ENCODE measurements at regions not wholly inside any gene's neighbourhood (a gene's known extent, or its start where the extent isn't known, plus 50 kb on each side); places are given as distances from the start of the nearest gene placed in this dataset.

DNA sequence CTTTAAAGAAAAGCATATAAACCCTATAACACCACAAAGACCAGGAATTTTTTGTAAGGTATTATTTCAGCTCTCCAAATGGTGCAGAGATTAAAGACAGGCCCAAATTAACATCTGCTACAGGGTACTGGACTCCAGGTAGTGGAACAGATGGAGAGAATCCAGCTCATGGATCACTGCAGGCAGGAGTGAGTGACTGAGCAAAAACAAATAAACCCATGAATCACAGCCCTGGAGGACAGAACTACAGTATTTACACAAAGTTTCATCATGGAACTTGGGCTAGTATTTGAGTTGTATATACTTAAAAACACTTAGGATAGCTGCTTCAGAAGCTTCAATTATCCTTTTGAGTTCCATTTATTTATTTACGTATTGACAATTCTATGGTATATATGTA lies 132.8 kb upstream of the SPRY2 start:
- no peaks in the 10 kb centered on the region for H3K27me3 ChIP-seq (ENCODE audit: control insufficient read depth, insufficient read depth, low read length)
- H3K36me3 ChIP-seq (replicated peaks; ENCODE audit: control insufficient read depth, insufficient read depth, low read length) = no peaks in the 10 kb centered on the region
- DNase-seq = no peak
- H3K4me3 ChIP-seq (ENCODE audit: insufficient read depth, low read depth, low read length) = no peak overlapping the region

DNA sequence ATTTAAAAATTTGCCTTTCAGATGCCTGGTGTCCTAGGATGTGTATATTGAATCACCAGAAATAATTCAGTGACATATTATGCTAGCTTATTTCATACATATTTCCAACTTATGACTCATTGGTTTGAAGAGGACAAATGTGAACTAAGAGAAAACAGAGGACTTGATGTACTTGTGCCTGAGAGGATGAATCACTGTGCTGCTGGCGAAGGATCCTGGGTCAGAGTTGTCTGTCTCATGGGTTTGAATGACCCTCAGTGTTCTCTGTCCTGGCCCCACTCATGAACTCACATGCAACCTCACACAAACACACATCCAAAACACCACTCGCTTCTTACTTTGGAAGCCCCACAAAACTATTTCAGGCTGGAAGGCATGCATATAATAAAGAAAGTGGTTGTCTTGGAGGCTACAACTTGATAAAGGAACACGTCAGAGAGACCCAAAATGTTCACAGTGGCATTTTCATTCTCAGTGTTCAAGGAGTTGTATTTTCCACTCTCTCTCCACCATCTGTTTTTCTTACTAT lies 129.0 kb upstream of the SPRY2 start:
- DNase-seq = no peak
- Histone ChIP-seq H3K4me3 (ENCODE audit: insufficient read depth, low read depth, low read length) (no peak overlapping the region), H3K27me3 (ENCODE audit: control insufficient read depth, insufficient read depth, low read length) (no peaks in the 10 kb centered on the region), H3K36me3 (replicated peaks; ENCODE audit: control insufficient read depth, insufficient read depth, low read length) (no peaks in the 10 kb centered on the region)

GRCh38 chr13:80469105-80469852 lies 128.4 kb upstream of the SPRY2 start:
- Histone ChIP-seq H3K4me3 (ENCODE audit: insufficient read depth, low read depth, low read length) (no peak overlapping the region), H3K36me3 (replicated peaks; ENCODE audit: control insufficient read depth, insufficient read depth, low read length) (no peaks in the 10 kb centered on the region), H3K27me3 (ENCODE audit: control insufficient read depth, insufficient read depth, low read length) (no peaks in the 10 kb centered on the region)
- no peak for DNase-seq

DNA sequence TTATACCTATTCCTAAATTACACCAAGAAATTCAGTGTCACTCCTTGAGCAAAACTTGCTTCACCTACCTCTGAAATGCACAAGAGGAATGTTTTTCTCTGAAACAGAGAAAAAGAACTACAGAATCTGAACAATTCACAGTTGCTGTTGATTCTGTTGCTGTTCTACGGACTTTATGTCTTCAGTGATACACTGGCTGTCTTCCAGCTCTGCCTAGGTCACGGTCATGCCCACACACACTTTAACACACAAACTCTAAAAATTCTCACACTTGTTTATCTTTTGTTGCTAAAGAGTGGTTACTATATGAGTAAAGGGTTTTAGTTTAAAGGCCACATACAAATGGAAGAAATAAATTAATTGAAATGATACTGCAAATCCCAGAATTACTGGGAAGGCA lies 124.4 kb upstream of the SPRY2 start:
- DNase-seq = no peak
- no peak overlapping the region for H3K4me3 ChIP-seq (ENCODE audit: insufficient read depth, low read depth, low read length)
- no peaks in the 10 kb centered on the region for H3K36me3 ChIP-seq (replicated peaks; ENCODE audit: control insufficient read depth, insufficient read depth, low read length)
- H3K27me3 ChIP-seq (ENCODE audit: control insufficient read depth, insufficient read depth, low read length) = no peaks in the 10 kb centered on the region

- H3K27me3 ChIP-seq (ENCODE audit: control insufficient read depth, insufficient read depth, low read length) = no peaks in the 10 kb centered on the region
- no peak overlapping the region for H3K4me3 ChIP-seq (ENCODE audit: insufficient read depth, low read depth, low read length)
- no peaks in the 10 kb centered on the region for H3K36me3 ChIP-seq (replicated peaks; ENCODE audit: control insufficient read depth, insufficient read depth, low read length)
- DNase-seq = no peak
Observed at GRCh38 chr13:80463673-80464352, 122.9 kb upstream of the SPRY2 start.

DNA sequence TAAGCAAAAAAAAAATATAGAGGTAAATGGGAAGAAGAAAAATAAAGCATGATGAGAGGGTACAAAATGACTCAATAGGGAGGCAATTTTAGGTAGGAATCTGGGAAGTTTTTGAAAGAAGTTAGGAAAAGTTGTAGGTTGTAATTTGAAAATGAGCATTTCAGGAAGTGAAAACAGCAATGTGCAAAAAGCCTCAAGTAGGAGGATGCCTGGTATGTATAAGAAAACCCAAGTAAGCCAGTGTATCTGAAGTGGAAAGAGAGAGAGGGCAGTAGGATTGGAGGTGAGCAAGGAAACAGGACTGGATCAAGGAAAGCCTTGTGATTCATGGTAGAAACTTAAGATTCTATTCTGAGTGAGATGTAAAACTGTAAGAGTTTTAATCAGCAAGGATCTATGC lies 121.6 kb upstream of the SPRY2 start:
- Histone ChIP-seq H3K4me3 (ENCODE audit: insufficient read depth, low read depth, low read length) (no peak overlapping the region), H3K27me3 (ENCODE audit: control insufficient read depth, insufficient read depth, low read length) (no peaks in the 10 kb centered on the region), H3K36me3 (replicated peaks; ENCODE audit: control insufficient read depth, insufficient read depth, low read length) (no peaks in the 10 kb centered on the region)
- DNase-seq = no peak

DNA sequence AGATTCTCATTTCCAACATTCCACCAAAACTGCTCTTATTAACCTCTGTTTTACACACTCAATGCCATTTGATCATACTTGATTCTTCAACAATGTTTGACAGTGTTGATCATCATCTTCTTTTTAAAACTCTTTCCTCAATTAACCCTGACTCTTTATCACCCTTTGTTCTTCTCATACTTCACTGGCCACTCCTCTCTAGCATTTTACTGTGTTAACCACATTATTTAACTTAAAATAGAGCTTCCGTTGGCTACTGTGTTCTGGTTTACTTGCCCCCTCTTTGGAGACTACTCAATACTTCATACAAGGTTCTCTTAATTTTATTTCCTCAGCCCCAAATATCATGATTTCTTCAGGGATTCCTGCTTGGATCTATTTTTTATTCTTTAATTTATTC lies 121.1 kb upstream of the SPRY2 start:
- Histone ChIP-seq H3K4me3 (ENCODE audit: insufficient read depth, low read depth, low read length) (no peak overlapping the region), H3K36me3 (replicated peaks; ENCODE audit: control insufficient read depth, insufficient read depth, low read length) (no peaks in the 10 kb centered on the region), H3K27me3 (ENCODE audit: control insufficient read depth, insufficient read depth, low read length) (no peaks in the 10 kb centered on the region)
- no peak for DNase-seq

DNA sequence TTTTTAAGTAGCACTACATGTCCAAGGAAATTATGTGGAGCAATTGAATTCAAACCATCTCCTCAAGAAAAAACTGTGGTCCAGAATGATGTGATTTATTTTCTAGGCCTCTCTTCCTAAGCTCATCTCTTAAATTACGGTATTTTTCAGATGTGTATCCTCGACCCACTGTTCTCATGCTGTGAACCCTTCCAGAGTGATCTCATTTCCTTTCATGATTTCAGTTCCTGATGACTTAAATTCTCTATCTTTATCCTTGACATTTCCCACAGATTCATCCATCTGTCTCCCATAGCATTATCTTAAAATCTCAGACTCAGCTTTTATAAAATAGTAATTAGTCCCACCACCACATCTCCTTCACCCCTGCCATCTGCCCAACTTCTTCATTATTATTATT lies 117.6 kb upstream of the SPRY2 start:
- Histone ChIP-seq H3K36me3 (replicated peaks; ENCODE audit: control insufficient read depth, insufficient read depth, low read length) (no peaks in the 10 kb centered on the region), H3K4me3 (ENCODE audit: insufficient read depth, low read depth, low read length) (no peak overlapping the region), H3K27me3 (ENCODE audit: control insufficient read depth, insufficient read depth, low read length) (no peaks in the 10 kb centered on the region)
- DNase-seq = no peak

- Histone ChIP-seq H3K4me3 (ENCODE audit: insufficient read depth, low read depth, low read length) (no peak overlapping the region), H3K27me3 (ENCODE audit: control insufficient read depth, insufficient read depth, low read length) (no peaks in the 10 kb centered on the region), H3K36me3 (replicated peaks; ENCODE audit: control insufficient read depth, insufficient read depth, low read length) (no peaks in the 10 kb centered on the region)
- DNase-seq = no peak
Observed at GRCh38 chr13:80454245-80454644, 113.3 kb upstream of the SPRY2 start.

DNA sequence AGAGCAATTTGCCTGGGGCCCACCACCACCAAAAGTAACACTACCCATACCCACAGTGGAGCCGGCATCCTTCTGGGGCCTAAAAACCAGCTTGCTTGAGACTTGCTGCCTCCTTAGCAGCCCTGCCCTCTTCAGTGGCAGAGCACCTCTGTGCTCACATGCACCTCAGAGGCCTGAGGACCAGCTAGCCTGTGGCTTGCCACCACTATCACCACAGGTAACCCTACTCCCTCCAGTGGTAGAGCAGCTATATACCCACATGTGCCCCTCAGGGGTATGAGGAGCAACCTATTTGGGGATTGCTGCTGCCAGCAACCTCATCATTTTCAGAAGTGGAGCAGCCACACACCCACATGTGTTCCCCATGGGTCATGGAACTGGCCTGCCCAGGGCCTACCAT lies 111.4 kb upstream of the SPRY2 start:
- Histone ChIP-seq H3K4me3 (ENCODE audit: insufficient read depth, low read depth, low read length) (no peak overlapping the region), H3K27me3 (ENCODE audit: control insufficient read depth, insufficient read depth, low read length) (no peaks in the 10 kb centered on the region), H3K36me3 (replicated peaks; ENCODE audit: control insufficient read depth, insufficient read depth, low read length) (no peaks in the 10 kb centered on the region)
- DNase-seq = no peak

GRCh38 chr13:80451641-80452040 lies 110.7 kb upstream of the SPRY2 start:
- no peaks in the 10 kb centered on the region for H3K27me3 ChIP-seq (ENCODE audit: control insufficient read depth, insufficient read depth, low read length)
- DNase-seq = no peak
- H3K36me3 ChIP-seq (replicated peaks; ENCODE audit: control insufficient read depth, insufficient read depth, low read length) = no peaks in the 10 kb centered on the region
- H3K4me3 ChIP-seq (ENCODE audit: insufficient read depth, low read depth, low read length) = no peak overlapping the region

DNA sequence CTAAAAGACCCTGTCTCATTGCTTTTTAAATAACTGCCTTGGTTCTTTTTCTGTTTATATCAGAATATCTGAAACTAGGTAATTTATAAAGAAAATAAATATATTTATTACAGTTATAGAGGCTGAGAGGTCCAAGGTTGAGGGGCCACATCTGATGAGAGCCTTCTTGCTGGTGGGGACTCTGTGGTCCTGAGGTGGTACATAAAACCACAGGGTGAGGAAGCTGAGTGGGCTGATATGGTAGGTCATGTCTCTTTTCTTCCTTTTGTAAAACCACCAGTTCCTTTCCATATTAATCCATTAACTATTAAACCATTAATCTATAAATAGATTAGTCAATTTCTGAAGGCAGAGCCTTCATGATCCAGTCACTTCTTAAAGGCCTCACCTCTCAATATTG lies 109.5 kb upstream of the SPRY2 start:
- DNase-seq = no peak
- Histone ChIP-seq H3K36me3 (replicated peaks; ENCODE audit: control insufficient read depth, insufficient read depth, low read length) (no peaks in the 10 kb centered on the region), H3K27me3 (ENCODE audit: control insufficient read depth, insufficient read depth, low read length) (no peaks in the 10 kb centered on the region), H3K4me3 (ENCODE audit: insufficient read depth, low read depth, low read length) (no peak overlapping the region)

DNA sequence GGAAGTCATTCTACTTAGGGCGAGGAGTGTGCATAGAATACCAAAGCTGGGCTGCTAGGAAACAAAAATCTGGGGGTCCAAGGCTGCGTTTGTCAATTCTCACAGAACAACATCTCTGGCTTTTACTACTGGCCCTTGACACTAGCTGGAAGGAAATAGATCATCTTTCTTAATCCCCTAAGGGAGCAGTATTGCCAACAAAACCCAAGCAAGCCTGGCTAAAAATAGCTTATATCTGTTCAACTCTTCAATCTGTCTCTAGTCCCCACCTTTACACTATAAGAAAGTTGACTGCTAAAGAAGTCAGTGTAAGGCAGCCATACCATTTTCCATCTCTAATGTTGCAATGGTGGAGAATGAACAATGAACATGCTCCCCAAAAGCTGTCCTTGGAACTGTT lies 107.8 kb upstream of the SPRY2 start:
- Histone ChIP-seq H3K27me3 (ENCODE audit: control insufficient read depth, insufficient read depth, low read length) (no peaks in the 10 kb centered on the region), H3K36me3 (replicated peaks; ENCODE audit: control insufficient read depth, insufficient read depth, low read length) (no peaks in the 10 kb centered on the region), H3K4me3 (ENCODE audit: insufficient read depth, low read depth, low read length) (no peak overlapping the region)
- no peak for DNase-seq

DNA sequence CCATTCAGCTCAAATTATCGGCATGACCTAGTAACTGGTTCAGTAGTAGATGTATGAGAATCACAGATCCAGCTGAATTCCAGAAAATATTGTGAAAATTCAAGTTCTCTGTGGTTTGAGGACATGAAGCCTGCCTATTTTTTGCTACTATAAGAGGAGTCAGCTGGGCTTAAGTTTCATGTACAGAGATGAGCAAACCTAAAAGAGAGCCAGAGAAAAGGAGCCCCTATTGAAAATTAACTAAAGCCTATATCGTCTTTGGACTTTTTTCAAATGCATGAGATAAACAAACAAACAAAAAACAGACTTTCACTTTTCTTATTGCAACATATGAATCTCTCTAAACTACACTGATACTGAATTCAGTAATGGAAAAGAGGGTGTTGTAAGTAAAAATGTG lies 106.8 kb upstream of the SPRY2 start:
- no peaks in the 10 kb centered on the region for H3K36me3 ChIP-seq (replicated peaks; ENCODE audit: control insufficient read depth, insufficient read depth, low read length)
- H3K4me3 ChIP-seq (ENCODE audit: insufficient read depth, low read depth, low read length) = no peak overlapping the region
- no peaks in the 10 kb centered on the region for H3K27me3 ChIP-seq (ENCODE audit: control insufficient read depth, insufficient read depth, low read length)
- DNase-seq = no peak

DNA sequence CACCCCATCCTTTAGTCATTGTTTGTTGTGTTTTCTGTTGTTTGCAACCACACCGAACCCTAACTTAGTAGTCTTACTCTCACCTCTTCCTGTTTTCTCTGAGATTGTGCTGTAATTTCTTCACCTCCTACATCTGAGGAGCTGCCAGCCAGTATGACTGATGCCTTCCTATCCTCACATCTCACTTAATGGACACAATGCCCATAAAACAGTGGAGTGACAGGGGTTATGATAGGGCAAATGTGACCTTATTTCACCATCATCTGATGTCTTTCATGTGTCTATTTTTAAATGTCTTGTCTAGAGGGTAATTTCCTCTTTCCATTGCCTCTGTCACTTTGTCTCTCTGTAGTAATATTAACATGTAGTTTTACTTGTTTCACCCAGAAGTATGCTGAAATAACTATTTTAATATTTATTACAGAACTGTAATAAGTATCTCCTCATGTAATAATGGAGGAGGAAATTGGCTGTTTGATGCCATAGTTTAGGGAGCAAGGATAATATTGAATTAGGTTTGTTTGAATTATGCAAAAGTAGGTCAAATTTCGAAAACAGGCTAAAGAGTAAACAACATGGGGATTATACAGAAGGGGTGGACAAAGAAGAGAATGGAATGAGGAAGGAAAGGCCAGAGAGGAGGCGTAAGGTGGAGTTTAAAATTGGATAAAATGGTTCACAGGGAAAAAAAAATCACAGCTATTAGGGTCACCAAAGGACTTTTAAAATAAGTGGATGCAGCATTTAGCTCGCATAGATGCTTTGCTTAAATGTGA lies 103.5 kb upstream of the SPRY2 start:
- no peaks in the 10 kb centered on the region for H3K36me3 ChIP-seq (replicated peaks; ENCODE audit: control insufficient read depth, insufficient read depth, low read length)
- H3K4me3 ChIP-seq (ENCODE audit: insufficient read depth, low read depth, low read length) = no peak overlapping the region
- no peaks in the 10 kb centered on the region for H3K27me3 ChIP-seq (ENCODE audit: control insufficient read depth, insufficient read depth, low read length)
- no peak for DNase-seq

Data from H7 (cell line).